T-helper 1 cell treated with Interleukin-12 subunit alpha and Interleukin-12 subunit beta and Interleukin-4 antibody, amounts not matched to agents 30 ng/mL and 1 ng/mL, for 36 hours (primary cell): ENCODE measurements at regions not wholly inside any gene's neighbourhood (a gene's known extent, or its start where the extent isn't known, plus 50 kb on each side); places are given as distances from the start of the nearest gene placed in this dataset.

ENCODE experiments used
- intact Hi-C: fragments of 100-400 bp; cut with micrococcal nuclease; formaldehyde crosslinking; loops from one replicate; pipeline ENCODE4 v1.15.1; 2024

DNA sequence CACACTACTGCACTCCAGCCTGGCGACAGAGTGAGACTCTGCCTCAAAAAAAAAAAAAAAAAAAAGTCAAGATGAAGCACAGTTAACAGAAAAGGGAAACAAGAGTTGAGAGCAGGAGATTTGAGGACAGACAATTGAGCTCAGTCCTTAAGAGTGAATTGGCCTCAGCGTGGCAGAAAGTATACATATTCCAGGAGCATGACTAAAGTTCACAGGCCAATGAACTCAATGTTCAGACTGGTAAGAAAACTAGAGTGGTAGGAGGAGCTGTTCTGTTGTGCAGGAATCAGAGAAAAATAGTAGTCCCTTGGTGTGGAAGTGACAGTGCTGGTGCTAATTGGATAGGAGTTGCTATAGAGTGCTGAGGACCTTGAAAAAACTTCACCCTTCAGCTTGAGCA, 60.0 kb downstream of the NRN1 start:
- intact Hi-C loops: no loop called here

DNA sequence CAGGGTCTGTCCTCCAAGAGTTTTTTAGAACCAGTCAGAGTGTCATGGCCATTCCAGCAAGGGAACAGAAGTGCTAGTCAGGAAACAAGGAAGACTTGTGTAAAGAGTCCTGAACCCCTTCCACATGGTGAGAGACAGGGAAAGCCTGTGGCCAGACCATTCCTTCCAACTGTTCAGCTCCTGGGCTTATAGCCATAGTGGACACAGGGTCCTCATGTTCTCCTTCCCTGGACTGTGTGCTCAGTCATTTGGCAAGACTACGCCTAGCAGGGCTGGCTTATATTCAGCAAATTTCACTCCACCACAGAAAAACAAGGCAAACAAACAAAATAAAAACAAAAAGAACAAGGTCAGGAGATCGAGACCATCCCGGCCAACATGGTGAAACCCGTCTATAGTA, 60.5 kb downstream of the NRN1 start:
- intact Hi-C loops: no loop called here

DNA sequence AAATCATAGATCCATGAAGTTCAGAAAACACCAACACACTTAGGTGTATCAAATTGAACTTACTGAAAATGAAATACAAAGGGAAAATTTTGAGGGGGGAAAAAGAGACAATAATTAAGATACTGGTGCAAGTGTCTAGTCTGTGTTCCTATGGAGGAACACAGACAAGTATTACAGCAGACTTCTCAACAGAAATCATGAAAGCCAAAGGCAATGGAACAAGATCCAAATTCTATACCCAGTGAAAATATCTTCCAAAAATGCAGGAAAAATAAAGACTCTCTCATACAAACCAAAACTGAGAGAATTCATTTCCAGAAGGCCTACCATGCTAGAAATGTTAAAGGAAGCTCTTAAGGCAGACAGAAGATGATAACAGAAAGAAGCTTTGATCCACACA, 63.1 kb downstream of the NRN1 start:
- intact Hi-C loops: no loop called here

DNA sequence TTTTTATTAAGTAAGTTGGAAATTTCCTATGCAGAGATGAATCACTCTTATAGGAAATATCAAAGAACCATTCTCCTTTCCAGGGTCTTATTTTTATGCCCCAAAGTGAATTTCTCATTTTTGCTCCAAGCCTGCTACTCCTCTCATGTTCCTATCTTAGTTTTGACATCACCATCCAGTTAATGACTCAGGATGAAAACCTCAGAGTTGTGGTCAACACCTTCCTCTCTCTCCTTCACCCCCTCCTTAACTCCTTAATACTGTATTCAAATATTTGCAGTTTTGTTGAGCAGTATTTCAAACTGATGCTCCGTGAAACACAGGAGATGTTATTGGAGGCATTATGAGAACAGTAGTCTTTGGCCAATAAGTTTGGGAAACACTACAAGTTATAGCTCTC, 64.1 kb downstream of the NRN1 start:
- intact Hi-C loops: no loop called here

DNA sequence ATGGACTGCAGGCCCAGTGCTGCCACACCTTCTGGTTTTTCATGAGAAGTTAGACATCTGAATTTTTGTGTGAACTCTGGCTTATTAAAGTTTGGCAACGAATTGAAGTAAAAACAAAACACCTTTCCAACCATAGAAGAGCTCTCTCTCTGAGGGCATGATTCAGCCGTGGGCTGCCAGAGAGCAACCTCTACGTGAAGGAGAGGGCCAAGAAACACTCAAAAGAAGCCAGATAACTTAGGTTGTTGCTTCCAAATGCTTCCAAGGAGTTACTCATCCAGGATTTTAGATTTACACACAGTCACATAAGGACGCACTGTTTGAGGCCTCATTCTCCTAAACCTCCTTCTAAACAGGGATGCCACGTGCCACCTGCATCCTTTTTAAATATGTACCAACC, 65.5 kb downstream of the NRN1 start:
- intact Hi-C loops: no loop called here

DNA sequence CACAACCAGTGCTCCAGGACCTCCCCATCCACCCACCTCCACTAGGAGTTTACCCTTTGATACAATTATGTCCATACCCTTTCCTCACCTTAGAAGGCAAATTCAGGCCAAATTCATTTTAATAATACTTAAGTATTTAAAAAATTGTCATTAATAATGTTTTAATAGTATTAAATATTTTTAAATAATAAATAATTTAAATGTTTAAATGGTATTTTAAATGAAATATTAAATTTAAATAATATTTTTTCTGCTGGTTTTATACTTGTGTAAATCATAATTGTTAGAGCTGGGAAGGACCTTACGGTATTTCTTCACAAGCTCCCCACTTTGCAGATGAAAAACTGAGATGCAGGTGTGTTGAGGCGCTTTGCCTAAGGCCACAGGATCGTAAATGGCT, 67.8 kb downstream of the NRN1 start:
- intact Hi-C loops: no loop called here

DNA sequence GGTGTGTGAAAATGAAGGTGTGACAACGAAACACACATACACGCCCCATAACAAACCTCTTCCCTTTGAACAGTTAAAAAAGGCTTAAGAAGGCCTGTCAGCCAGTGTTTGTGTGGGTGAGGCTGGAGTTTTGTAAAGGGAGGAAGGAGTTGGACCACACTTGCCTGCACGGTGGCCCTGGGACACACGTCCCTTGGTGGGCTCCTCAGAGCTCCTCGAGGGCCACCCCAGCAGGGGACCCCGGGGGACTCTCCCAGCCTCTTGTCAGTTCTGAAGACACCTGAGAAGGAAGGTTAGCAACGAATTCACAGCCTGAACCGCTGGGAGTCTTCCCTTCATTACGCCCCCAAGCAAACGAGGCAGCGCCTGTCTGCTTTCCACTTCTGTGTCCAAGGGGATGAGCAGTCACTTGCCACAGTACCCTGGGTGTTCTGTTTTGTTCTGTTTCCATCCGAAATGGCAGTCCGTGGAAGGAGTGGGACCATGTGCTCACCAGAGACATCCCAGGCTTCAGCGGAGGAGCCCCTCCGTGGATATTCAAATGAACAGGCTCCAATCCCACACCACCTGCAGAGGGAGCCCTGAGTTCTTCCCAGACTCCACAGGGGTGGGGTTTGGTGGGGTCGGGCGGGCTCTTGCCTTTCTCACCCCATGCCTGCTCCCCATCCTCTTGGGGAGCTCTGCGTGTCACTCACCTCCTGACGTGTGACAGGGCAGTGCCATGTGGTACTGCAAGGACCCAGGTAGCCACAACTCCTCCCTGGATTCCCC, 68.6 kb downstream of the NRN1 start:
- intact Hi-C loops: no loop called here

DNA sequence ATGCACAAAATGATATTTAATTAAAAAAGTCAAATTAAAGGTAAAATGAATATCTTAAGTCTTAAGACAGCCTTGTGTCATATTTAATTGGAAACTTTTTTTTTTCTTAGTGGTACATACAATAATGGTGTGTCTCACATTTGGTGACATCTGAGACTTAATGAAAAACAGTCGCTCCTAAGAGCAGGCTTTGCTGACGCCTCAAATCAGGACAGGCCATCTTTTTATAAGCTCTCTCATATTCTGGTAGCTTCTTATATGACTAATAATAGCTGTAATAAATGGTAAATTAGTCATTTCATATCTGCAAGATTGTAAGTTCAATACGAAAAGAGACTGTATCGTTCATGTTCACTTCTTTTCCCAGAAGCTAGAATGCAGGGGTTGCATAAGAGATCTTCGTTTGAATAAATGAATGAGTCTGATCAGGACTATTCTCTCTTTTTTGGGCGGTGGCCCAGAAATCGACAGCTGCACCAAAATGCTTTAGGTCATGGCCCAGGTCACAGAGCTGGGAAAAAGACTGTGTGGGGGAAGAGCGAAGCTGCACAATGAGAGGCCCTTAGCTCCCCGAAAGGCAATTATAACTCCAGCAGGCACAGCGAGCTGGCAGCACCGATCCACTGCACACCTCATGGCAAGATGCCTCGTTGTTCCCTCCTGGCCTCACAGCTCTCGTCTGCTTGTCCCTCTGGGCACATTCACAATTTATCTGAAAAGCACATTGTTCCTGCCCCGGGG, 69.4 kb downstream of the NRN1 start:
- intact Hi-C loops: no loop called here

DNA sequence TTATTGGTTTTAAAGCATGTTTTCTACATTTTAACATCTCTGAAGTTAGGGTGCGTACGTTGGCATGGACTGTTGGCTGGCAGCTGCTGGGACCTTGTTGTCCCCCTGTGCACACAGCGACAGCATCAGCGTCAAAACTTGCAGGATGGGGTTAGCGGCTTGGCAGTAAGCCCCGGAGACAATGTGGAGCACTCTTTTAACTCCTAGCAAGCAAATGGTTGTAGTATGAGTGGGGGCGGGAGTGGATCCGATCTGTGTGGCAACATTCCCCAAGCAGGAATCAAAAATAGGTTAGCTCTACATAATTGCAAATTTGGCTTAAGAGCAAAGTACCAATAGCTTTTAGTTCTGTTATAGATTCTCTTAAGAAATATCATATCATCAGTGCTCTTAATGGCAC, 70.1 kb downstream of the NRN1 start:
- intact Hi-C loops: no loop called here

DNA sequence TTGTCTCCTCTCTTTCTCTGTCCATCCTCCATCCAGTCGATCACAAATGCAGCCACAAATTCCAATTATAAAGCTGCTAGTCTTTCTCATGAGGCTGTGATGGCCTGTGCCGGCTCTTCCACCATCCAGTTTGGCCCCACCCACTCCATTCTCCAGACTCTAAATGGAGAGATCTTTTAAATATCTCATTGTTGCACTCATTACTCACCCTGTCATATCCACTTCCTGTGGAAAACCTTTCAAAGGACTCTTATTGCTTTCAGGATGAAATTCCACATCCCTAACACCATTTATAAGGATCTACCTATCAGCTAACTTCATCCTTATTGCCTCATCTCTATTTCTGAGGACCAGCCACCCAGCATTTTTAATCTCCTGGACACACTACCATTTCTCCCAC, 70.6 kb downstream of the NRN1 start:
- intact Hi-C loops: no loop called here

DNA sequence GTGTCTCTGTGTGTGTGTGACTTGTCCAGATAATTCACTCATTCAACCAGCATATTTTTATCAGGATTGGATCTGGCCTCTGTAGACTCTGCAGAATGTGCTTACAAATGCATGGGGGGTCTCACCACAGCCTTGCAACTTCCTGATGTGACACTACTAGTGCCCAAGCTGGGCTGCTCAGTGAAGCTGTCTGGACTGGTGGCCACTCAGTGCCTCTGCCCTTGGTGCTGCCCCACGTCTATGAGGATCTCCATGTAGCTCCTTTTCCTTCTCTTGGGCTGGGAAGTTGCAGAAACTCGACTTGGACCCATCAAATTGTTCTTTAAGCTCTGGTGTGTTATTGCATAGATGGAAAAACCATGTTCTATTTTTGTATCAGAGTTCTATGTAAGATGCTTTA, 75.8 kb downstream of the NRN1 start:
- intact Hi-C loops: no loop called here

DNA sequence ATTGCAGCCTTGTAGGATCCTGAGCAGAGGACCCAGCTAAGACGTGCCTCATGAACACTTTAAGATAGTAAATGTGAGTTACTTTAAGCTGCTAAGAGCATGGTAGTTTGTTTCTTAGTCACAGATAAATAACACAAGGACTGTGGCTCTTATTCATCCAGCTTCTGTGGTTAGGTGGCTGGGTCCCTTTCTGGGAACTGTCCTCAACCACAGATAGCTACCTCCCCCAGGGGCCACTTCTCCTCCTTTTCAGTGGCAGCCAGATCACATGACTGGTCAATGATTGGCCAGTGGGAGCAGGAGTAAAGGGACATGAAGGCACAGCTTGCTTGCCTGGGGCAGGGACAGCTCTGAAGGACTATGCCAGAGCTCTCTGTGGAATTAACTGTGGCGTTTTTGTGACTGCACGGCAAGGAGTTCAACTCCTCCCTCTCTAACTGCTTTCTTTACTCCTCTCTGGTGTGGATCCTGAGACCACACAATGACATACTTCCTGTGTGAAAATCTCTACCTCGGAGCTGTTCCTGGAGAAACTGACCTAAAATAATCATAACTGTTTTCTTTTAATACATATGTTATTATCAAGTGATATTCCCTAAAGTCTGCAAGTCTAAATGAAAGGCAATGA, 76.5 kb downstream of the NRN1 start:
- intact Hi-C loops: no loop called here

DNA sequence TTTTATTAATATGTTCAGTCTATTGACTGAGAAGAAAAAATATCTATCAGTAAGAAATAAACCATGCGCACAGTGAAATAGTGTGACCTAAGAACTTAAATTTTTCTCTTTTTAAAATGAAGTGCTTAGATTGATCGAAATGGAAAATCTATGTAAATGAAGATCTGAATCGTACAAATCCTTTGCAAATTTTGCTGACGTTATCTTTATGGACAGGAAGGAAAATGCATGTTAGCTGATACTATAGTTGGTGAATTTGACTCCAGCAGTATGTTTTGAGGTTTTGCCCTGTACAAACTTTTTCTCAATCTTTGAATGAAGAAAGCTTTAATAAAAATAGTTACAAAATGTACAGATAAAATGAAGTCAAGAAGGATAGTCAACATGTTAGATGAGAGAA, 82.9 kb downstream of the NRN1 start:
- intact Hi-C loops: no loop called here

DNA sequence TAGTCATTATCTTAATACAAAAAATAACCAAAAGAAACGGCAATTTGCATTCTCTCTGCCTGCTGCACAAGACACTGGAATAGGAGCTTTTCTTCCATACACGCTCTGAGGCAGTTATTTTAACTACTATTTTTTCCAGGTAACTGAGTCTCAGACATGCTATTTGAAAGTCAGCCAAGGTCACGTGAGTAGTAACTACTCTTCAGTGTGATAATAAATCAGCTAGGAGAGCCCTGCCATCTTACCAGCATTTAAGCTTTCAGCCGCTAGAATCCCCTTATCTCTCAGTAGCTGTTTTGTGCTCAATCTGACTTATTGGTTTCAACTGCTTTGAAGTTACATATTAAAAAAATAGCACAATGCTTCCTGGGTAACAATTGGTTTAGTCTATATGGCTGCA, 84.5 kb downstream of the NRN1 start:
- intact Hi-C loops: no loop called here

DNA sequence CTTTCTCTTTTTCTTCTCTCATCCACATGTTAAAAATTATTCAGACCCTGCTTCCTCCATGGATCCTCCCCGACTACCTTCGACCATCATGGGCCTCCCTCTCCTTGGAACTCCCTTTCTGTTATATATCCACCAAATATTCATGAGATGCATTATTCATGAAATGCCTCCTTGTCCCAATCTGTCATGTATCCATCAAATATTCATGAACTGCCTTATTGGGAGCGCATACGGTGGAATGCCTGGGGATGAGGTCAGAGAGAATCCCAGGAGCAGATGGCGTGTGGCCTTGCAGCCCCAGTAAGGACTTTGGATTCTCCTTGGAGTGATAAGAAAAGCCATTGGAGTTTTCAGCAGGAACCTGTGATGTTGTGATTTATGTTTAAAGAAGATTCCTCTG, 97.0 kb downstream of the NRN1 start:
- intact Hi-C loops: no loop called here

DNA sequence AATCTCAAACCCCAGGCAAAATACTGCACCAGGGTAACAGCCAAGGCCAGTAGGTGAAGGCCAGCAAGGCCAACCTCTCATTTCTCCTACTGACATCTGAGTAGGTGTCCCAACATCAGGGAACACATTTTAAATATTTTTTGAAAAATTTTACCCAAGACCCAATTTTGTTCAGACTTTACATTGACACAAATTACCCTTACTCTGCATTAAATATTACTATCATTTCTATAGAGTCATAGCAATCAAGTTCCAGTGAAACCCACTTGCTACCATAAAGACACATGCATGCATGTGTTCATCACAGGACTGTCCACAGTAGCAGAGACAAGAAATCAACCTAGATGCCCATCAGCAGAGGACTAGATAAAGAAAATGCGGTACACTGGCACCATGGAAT, 99.9 kb downstream of the NRN1 start:
- intact Hi-C loops: no loop called here

DNA sequence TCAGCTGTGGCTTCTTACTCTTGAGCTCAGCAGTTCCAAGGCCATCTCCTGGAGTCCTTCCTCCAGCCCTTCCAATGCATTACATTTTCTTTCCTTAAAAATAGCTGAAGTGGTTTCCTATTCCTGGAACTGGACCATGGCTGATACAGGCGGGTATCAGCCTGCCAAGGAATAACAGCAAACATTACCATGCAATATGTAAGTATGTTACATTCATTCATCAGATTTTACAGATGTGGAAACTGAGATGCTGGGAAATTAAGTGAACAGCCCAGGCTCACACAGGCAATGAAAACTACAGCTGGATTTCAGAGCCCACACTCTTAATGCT, 100.4 kb downstream of the NRN1 start:
- intact Hi-C loops: no loop called here

DNA sequence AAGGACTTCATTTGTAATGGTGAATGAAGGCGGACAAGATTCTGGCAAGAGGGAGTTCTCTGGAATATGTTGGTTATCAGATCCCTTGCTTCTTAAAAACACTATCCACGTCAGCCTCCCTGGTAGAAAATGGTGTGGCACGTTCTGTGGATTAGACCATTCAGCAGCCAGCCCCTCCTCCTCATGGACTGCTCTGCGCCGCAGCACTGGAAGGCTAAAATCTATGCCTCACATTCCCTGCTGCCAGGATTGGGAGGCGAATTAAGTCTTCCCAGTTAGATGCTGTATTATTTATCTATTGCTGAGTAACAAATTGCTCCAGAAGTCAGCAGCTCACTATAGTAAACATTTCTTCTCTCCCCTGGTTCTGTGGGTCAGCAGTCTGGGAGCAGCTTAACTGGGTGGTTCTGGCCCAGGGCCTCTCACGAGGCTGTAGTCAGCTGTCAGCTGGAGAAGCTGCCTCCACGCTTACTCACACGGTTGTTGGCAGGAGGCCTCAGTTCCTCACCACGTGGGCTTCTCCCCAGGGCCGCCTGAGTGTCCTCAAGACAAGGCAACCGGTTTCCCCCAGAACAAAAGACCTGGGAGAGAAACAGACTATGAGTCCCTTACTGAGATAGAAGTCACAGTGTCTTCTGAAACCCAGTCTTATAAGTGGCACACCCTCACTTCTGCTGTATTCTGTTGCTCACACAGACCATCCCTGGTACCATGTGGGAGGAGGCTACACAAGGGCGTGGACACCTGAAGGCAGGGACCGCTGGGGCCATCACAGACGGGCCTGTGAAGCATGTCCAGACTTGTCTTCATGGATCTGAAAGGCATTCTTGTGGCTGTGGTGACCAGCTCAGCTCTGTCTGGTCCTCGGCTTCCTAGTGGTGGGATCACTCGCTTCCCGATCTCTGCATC, 101.0 kb downstream of the NRN1 start:
- intact Hi-C loops: no loop called here

DNA sequence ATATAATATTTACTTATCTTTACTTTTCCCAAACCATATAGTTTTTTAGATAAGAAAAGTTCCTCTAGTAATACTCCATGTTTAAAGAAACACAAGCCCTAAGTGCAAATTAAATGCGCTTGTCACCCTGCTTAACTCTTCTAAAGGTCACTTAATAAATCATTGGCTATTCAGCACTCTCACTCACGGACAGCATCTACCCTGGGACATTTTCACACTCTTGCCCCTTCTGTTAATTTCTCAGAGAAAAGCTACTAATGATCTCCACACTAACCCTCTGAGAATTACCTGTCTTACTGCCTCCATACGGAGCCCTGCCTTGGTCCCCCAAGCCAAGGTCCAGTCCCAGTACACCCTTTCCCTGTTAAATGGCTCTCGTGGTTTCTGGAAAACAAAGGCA, 102.2 kb downstream of the NRN1 start:
- intact Hi-C loops: no loop called here

DNA sequence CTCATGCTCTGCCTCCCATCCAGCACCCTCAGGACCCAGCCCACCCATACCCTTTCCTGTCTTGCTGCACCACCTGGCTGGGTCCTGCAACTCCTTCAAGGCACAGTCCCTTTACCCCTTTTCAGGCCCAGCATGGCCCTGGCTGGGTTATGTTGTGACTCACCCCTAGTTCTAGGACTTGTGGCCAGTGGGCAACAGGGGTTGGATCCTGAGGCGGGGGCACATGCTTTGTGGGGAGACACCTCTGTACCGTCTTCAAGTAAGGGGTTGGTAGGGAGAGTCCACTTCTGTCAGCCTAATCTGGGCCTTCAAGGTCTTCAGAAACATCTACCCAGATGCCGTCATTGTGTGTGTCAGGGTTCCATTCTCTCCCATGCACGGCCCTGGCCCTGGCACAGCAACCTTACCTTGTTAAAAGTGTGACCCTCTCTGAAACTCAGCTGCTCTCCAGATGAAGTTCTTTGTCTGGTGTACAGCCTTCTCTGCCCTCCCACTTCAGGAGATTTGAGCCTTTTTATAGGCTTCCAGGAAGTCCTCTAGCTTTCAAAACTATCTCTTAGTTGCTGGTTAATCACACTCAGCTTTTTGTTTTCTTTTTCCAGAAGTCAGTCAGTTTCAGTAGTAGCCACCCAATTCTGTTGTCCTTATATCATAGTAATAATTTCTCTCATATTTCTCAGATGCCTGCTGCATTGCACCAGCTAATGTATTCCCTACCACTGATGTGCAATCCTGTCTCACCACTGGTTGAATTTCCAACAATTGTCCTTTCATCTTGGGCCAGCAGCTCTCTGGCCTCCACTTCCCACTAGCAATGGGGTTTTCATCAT, 107.3 kb downstream of the NRN1 start:
- intact Hi-C loops: no loop called here

DNA sequence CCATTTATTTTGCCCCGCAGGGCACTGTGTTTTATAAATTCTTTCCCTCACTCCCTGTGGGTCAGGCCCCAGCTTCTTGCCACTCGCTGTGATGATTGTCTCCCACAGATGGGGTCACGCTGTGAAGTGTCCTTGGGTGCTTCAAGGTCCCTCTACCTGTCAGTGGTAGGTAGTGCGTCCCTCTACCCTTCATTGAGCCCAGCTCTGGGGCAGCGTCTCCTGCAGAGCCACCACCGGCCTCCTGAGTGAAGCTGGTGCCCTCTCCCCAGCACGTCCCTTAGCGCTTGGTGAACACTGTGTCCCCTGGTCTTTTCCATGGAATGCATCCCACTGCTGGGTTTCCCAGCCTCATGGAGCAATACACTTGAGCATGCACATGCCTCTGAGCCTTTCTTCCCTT, 108.2 kb downstream of the NRN1 start:
- intact Hi-C loops: no loop called here
